Central memory CD8-positive, alpha-beta T cell (primary cell): ENCODE measurements at regions not wholly inside any gene's neighbourhood (a gene's known extent, or its start where the extent isn't known, plus 50 kb on each side); places are given as distances from the start of the nearest gene placed in this dataset.
"Not testable (repeated sequence)": the region's sequence is repeated elsewhere in the genome, so short reads cannot be mapped to it uniquely, and the experiment has no call there.

ENCODE experiments used
- ATAC-seq: fragments of 150-1000 bp; cut with Tn5 transposase; replicated peaks from 2 replicates; pipeline ENCODE4 v1.10.0; 2022; ENCODE audit warnings: mild to moderate bottlenecking, moderate FRiP score, moderate number of reproducible peaks; ENCODE audit not compliant: poor library complexity, severe bottlenecking; ENCODE audit errors: extremely low read depth
- DNase-seq, 2 donors: peaks; one replicate each; pipeline ENCODE4 v3.0.0; 2021; ENCODE audit warnings: low spot score in 2 of 2
- H3K27ac Mint-ChIP-seq: one replicate; pipeline ENCODE4 v1.8.0; 2022; ENCODE audit warnings: low read depth, mild to moderate bottlenecking, moderate library complexity, mixed read lengths
- H3K27me3 Mint-ChIP-seq: one replicate; pipeline ENCODE4 v1.8.0; 2022; ENCODE audit warnings: mixed read lengths
- H3K36me3 Mint-ChIP-seq: one replicate; pipeline ENCODE4 v1.8.0; 2022; ENCODE audit warnings: mild to moderate bottlenecking, moderate library complexity, mixed read lengths; ENCODE audit not compliant: insufficient read depth
- H3K4me1 Mint-ChIP-seq: one replicate; pipeline ENCODE4 v1.8.0; 2022; ENCODE audit warnings: mixed read lengths
- H3K4me3 Mint-ChIP-seq: one replicate; pipeline ENCODE4 v1.8.0; 2022; ENCODE audit warnings: mild to moderate bottlenecking, moderate library complexity, mixed read lengths
- H3K9me3 Mint-ChIP-seq: one replicate; pipeline ENCODE4 v1.8.0; 2022; ENCODE audit warnings: mixed read lengths

DNA sequence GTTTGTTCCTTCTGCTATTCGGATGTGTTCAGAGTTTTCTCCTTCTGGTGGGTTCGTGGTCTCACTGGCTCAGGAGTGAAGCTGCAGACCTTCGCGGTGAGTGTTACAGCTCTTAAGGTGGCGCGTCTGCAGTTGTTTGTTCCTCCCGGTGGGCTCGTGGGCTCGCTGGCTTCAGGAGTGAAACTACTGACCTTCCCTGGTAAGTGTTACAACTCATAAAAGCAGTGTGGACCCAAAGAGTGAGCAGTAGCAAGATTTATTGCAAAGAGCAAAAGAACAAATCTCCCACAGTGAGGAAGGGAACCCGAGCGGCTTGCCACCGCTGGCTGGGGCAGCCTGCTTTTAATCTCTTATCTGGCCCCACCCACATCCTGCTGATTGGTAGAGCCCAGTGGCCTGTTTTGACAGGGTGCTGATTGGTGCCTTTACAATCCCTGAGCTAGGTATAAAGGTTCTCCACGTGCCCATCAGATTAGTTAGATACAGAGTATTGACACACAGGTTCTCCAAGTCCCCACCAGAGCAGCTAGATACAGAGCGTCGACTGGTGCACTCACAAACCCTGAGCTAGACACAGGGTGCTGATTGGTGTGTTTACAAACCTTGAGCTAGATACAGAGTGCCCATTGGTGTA lies 160.7 kb downstream of the NR2F2 start:
- not testable (repeated sequence) for DNase-seq, ATAC-seq, H3K4me3 Mint-ChIP-seq, H3K9me3 Mint-ChIP-seq, H3K36me3 Mint-ChIP-seq, H3K27ac Mint-ChIP-seq, H3K4me1 Mint-ChIP-seq
- H3K27me3 Mint-ChIP-seq: peaks cover 16% of the 10 kb centered on the region

GRCh38 chr15:96491700-96492644 lies 161.5 kb downstream of the NR2F2 start:
- H3K27me3 Mint-ChIP-seq: peaks cover 16% of the 10 kb centered on the region
- not testable (repeated sequence) for ATAC-seq, H3K4me3 Mint-ChIP-seq, H3K36me3 Mint-ChIP-seq, H3K9me3 Mint-ChIP-seq, H3K4me1 Mint-ChIP-seq, DNase-seq, H3K27ac Mint-ChIP-seq

- Mint-ChIP-seq H3K36me3 (no peaks in the 10 kb centered on the region), H3K27ac (no peak overlapping the region), H3K4me3 (no peak overlapping the region), H3K9me3 (peaks cover 4% of the 10 kb centered on the region), H3K4me1 (no peaks in the 10 kb centered on the region), H3K27me3 (peaks cover 16% of the 10 kb centered on the region)
- DNase-seq (no peak), ATAC-seq (no peak)
Measured at GRCh38 chr15:96494505-96494904, 164.0 kb downstream of the NR2F2 start.

DNA sequence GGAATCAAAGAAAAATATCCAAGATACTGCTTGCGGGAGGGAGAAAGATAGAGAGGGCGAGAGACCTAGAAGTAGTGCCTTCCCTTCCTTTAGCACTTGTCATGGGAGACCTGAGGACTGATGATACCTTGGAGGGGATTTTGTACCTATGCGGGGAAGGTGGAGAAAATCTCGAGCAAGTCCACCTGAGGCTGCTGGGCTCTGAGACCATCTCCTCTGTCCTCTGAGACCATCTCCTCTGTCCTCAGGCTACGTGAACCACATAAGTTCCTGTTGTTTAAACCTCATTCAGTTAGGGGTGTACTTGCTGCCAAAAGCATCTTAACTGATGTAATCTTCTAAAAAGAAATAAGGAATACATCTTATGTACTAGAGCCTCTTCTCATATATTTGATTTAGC lies 164.9 kb downstream of the NR2F2 start:
- DNase-seq: no peak
- no peaks in the 10 kb centered on the region for H3K36me3 Mint-ChIP-seq
- no peak overlapping the region for H3K4me3 Mint-ChIP-seq
- no peak overlapping the region for H3K27ac Mint-ChIP-seq
- peaks cover 16% of the 10 kb centered on the region for H3K27me3 Mint-ChIP-seq
- H3K9me3 Mint-ChIP-seq: peaks cover 4% of the 10 kb centered on the region
- H3K4me1 Mint-ChIP-seq: no peaks in the 10 kb centered on the region
- ATAC-seq: no peak

GRCh38 chr15:96497951-96498350 lies 167.5 kb downstream of the NR2F2 start:
- no peak for DNase-seq
- Mint-ChIP-seq H3K27ac (no peak overlapping the region), H3K27me3 (peaks cover 1% of the 10 kb centered on the region), H3K4me3 (no peak overlapping the region), H3K4me1 (no peaks in the 10 kb centered on the region), H3K36me3 (no peaks in the 10 kb centered on the region), H3K9me3 (peaks cover 4% of the 10 kb centered on the region)
- no peak for ATAC-seq

GRCh38 chr15:96500508-96500907 lies 170.0 kb downstream of the NR2F2 start:
- H3K27me3 Mint-ChIP-seq: peaks cover 10% of the 10 kb centered on the region
- H3K9me3 Mint-ChIP-seq: peaks cover 4% of the 10 kb centered on the region
- no peaks in the 10 kb centered on the region for H3K4me1 Mint-ChIP-seq
- no peak overlapping the region for H3K27ac Mint-ChIP-seq
- ATAC-seq (no peak), DNase-seq (no peak)
- no peak overlapping the region for H3K4me3 Mint-ChIP-seq
- H3K36me3 Mint-ChIP-seq: no peaks in the 10 kb centered on the region

GRCh38 chr15:96501362-96501761 lies 170.9 kb downstream of the NR2F2 start:
- H3K9me3 Mint-ChIP-seq: peaks cover 4% of the 10 kb centered on the region
- H3K36me3 Mint-ChIP-seq: no peaks in the 10 kb centered on the region
- no peak overlapping the region for H3K4me3 Mint-ChIP-seq
- no peaks in the 10 kb centered on the region for H3K4me1 Mint-ChIP-seq
- H3K27me3 Mint-ChIP-seq: peaks cover 10% of the 10 kb centered on the region
- H3K27ac Mint-ChIP-seq: no peak overlapping the region
- ATAC-seq (no peak), DNase-seq (no peak)

GRCh38 chr15:96502196-96502595 lies 171.7 kb downstream of the NR2F2 start:
- Mint-ChIP-seq H3K4me1 (no peaks in the 10 kb centered on the region), H3K27ac (no peak overlapping the region), H3K9me3 (peaks cover 4% of the 10 kb centered on the region), H3K4me3 (no peak overlapping the region), H3K27me3 (peaks cover 10% of the 10 kb centered on the region), H3K36me3 (no peaks in the 10 kb centered on the region)
- no peak for ATAC-seq
- DNase-seq: no peak

DNA sequence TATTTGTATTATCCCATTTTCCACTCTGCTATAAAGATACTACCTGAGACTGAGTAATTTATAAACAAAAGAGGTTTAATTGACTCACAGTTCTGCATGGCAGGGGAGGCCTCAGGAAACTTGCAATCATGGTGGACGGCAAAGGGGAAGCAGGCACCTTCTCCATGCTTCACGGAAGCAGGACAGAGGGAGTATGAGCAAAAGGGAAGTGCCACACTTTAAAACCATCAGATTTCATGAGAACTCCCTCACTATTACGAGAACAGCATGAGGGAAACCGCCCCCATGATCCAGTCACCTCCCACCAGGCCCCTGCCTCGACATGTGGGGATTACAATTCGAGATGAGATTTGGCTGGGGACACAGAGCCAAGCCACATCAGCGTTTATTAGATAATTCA lies 172.8 kb downstream of the NR2F2 start:
- no peak overlapping the region for H3K27ac Mint-ChIP-seq
- no peaks in the 10 kb centered on the region for H3K36me3 Mint-ChIP-seq
- no peak overlapping the region for H3K4me3 Mint-ChIP-seq
- peaks cover 10% of the 10 kb centered on the region for H3K27me3 Mint-ChIP-seq
- H3K9me3 Mint-ChIP-seq: peaks cover 4% of the 10 kb centered on the region
- DNase-seq: no peak
- ATAC-seq: no peak
- no peaks in the 10 kb centered on the region for H3K4me1 Mint-ChIP-seq

GRCh38 chr15:96504371-96504770 lies 173.9 kb downstream of the NR2F2 start:
- Mint-ChIP-seq H3K27ac (no peak overlapping the region), H3K4me3 (no peak overlapping the region), H3K4me1 (no peaks in the 10 kb centered on the region), H3K36me3 (no peaks in the 10 kb centered on the region), H3K9me3 (no peaks in the 10 kb centered on the region), H3K27me3 (peaks cover 10% of the 10 kb centered on the region)
- DNase-seq (no peak), ATAC-seq (no peak)

DNA sequence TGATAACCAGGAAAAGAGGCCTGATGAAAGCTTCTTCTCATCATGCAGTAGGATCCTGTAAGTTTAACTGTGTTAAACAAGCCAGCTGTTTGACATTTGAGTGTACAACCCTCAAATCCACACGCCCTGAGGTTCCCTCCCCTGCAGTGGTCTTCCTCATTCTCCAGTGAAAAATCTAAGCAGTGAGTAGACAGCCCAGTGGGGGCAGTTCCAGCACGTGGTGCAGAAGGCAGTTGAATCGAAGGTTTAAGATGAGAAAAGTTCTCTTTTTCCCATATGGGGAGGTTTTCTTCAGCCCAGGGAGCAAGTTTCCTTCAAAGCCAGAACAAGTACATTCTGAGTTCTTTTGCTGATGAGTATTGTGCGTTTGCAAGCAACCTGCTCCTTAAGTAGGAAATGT lies 174.5 kb downstream of the NR2F2 start:
- no peak overlapping the region for H3K27ac Mint-ChIP-seq
- no peaks in the 10 kb centered on the region for H3K9me3 Mint-ChIP-seq
- H3K4me1 Mint-ChIP-seq: no peaks in the 10 kb centered on the region
- ATAC-seq (no peak), DNase-seq (no peak)
- H3K4me3 Mint-ChIP-seq: no peak overlapping the region
- H3K36me3 Mint-ChIP-seq: no peaks in the 10 kb centered on the region
- peaks cover 10% of the 10 kb centered on the region for H3K27me3 Mint-ChIP-seq

DNA sequence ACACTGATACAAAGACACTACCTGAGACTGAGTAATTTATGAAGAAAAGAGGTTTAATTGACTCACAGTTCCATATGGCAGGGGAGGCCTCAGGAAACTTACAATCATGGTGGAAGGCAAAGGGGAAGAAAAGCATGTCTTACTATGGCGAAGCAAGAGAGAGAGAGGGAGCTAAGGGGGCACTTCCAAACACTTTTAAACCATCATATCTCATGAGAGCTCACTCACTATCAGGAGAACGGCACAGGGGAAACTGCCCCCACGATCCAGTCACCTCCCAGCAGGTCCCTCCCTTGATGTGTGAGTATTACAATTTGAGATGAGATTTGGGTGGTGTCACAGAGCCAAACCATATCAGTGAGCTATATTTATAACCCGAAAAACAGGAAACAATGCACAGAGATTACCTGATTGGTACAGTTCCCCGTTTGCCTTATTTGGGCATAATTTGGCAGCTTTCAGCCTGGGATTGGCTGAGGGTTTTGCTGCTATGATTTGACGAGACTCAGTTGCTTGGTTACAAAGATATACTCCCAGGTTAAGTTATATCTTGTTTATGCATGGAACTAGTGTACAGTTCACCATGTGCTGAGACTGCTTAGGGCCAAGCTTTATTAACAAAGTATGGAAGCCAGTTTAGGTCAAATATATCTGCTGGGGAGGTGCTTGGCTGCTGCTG lies 184.2 kb downstream of the NR2F2 start:
- Mint-ChIP-seq H3K36me3 (no peaks in the 10 kb centered on the region), H3K27me3 (no peaks in the 10 kb centered on the region), H3K9me3 (peaks cover 12% of the 10 kb centered on the region), H3K27ac (no peak overlapping the region), H3K4me3 (no peak overlapping the region), H3K4me1 (no peaks in the 10 kb centered on the region)
- no peak for ATAC-seq
- DNase-seq: no peak
